Testis (tissue), 2 donors: ENCODE measurements at regions not wholly inside any gene's neighbourhood (a gene's known extent, or its start where the extent isn't known, plus 50 kb on each side); places are given as distances from the start of the nearest gene placed in this dataset.
"Not testable (repeated sequence)": the region's sequence is repeated elsewhere in the genome, so short reads cannot be mapped to it uniquely, and the experiment has no call there.

Experiments used
- DNase-seq: peaks from one replicate; pipeline ENCODE4 v3.0.0-alpha.2; 2019
- H3K27ac ChIP-seq, 2 donors: fragments of 200-600 bp; sonication (generic); one replicate each; pipeline ENCODE4 v1.5.1; 2019
- H3K27me3 ChIP-seq: fragments of 200-600 bp; sonication (generic); one replicate; pipeline ENCODE4 v1.5.1; 2019
- H3K36me3 ChIP-seq: fragments of 200-600 bp; sonication (generic); one replicate; pipeline ENCODE4 v1.5.1; 2017; ENCODE audit warnings: low read depth; ENCODE audit errors: missing control alignments
- H3K4me1 ChIP-seq: fragments of 200-600 bp; sonication (generic); one replicate; pipeline ENCODE4 v1.5.1; 2019
- H3K4me3 ChIP-seq, 2 donors: fragments of 200-600 bp; sonication (generic); one replicate each; pipeline ENCODE4 v1.5.1; 2017 to 2019
- H3K9me3 ChIP-seq: fragments of 200-600 bp; sonication (generic); one replicate; pipeline ENCODE4 v1.5.1; 2017
- CTCF ChIP-seq, 3 experiments: fragments of 450-650 bp in 2 of 3; fragments of 200-600 bp in 1 of 3; sonication (generic) in 1 of 3; IDR thresholded peaks; one replicate each; pipeline ENCODE4 v1.5.1; 2016 to 2019; ENCODE audit warnings: antibody characterized with exemption in 3 of 3, mild to moderate bottlenecking in 2 of 3, moderate library complexity in 1 of 3
- POLR2A ChIP-seq: fragments of 450-650 bp; IDR thresholded peaks from one replicate; pipeline ENCODE4 v1.6.1; 2017; ENCODE audit warnings: antibody characterized with exemption, mild to moderate bottlenecking, moderate library complexity
- WGBS, 2 donors: methylation state at CpG; one replicate each; pipeline ENCODE4 v1.1.5; 2018; 5-methylcytosine and 5-hydroxymethylcytosine counted together
- intact Hi-C: fragments of 100-400 bp; cut with DNase I; formaldehyde crosslinking; loops from one replicate; pipeline ENCODE4 v1.15.1; 2023; ENCODE audit warnings: low total_unique reads

- intact Hi-C loops, result no loop called here
- H3K9me3 ChIP-seq, result no peaks in the 10 kb centered on the region
- no peaks in the 10 kb centered on the region for H3K4me1 ChIP-seq
- 12 to 13% methylated on average over 31 to 45 of the region's 46 CpGs for WGBS, 2 donors
- H3K27me3 ChIP-seq, result no peaks in the 10 kb centered on the region
- H3K4me3 ChIP-seq, result peak overlapping the region; percentile 29 to 58
- no peak for TF ChIP-seq POLR2A
- TF ChIP-seq CTCF (IDR thresholded peaks at IDR 0.05), result no peak
- no peak overlapping the region for H3K27ac ChIP-seq
- peak; percentile 43 for DNase-seq
- H3K36me3 ChIP-seq, result no peaks in the 10 kb centered on the region
Observed at GRCh38 chr7:53218730-53219504, 183.5 kb downstream of the POM121L12 start.

- no peak for DNase-seq
- TF ChIP-seq CTCF (IDR thresholded peaks at IDR 0.05) (no peak), POLR2A (no peak)
- no peaks in the 10 kb centered on the region for H3K36me3 ChIP-seq
- no peak overlapping the region for H3K4me3 ChIP-seq
- H3K27ac ChIP-seq, result no peak overlapping the region
- no peaks in the 10 kb centered on the region for H3K27me3 ChIP-seq
- intact Hi-C loops, result no loop called here
- H3K4me1 ChIP-seq, result no peaks in the 10 kb centered on the region
- no peaks in the 10 kb centered on the region for H3K9me3 ChIP-seq
- 74 to 84% methylated on average over 4 of the region's 4 CpGs for WGBS, 2 donors
Observed at GRCh38 chr7:53229202-53229601, 193.8 kb downstream of the POM121L12 start.

- 58 to 61% methylated on average over 4 of the region's 4 CpGs for WGBS, 2 donors
- no peaks in the 10 kb centered on the region for H3K27me3 ChIP-seq
- H3K9me3 ChIP-seq, result no peaks in the 10 kb centered on the region
- intact Hi-C loops, result no loop called here
- H3K4me3 ChIP-seq, result no peak overlapping the region
- no peak for DNase-seq
- no peak for TF ChIP-seq CTCF (IDR thresholded peaks at IDR 0.05)
- no peak for TF ChIP-seq POLR2A
- no peaks in the 10 kb centered on the region for H3K4me1 ChIP-seq
- no peak overlapping the region for H3K27ac ChIP-seq
- no peaks in the 10 kb centered on the region for H3K36me3 ChIP-seq
Observed at GRCh38 chr7:53237344-53237913, 202.0 kb downstream of the POM121L12 start.

- WGBS, 2 donors, result 93 to 100% methylated on average over 6 of the region's 6 CpGs
- DNase-seq, result no peak
- no peaks in the 10 kb centered on the region for H3K27me3 ChIP-seq
- H3K9me3 ChIP-seq, result no peaks in the 10 kb centered on the region
- no peak overlapping the region for H3K27ac ChIP-seq
- H3K4me1 ChIP-seq, result no peaks in the 10 kb centered on the region
- TF ChIP-seq POLR2A (no peak), CTCF (IDR thresholded peaks at IDR 0.05) (no peak)
- no peaks in the 10 kb centered on the region for H3K36me3 ChIP-seq
- H3K4me3 ChIP-seq, result no peak overlapping the region
- intact Hi-C loops, result no loop called here
Observed at GRCh38 chr7:53238021-53238605, 202.7 kb downstream of the POM121L12 start.

GRCh38 chr7:53239151-53239550, 203.7 kb downstream of the POM121L12 start:
- intact Hi-C loops, H3K4me3 ChIP-seq, H3K27ac ChIP-seq, H3K36me3 ChIP-seq, H3K9me3 ChIP-seq, DNase-seq, H3K4me1 ChIP-seq, H3K27me3 ChIP-seq: not testable (repeated sequence)
- 75 to 83% methylated on average over 7 of the region's 7 CpGs for WGBS, 2 donors
